Muscle of leg (tissue), 3 donors: ENCODE measurements at regions not wholly inside any gene's neighbourhood (a gene's known extent, or its start where the extent isn't known, plus 50 kb on each side); places are given as distances from the start of the nearest gene placed in this dataset.
"Not testable (repeated sequence)": the region's sequence is repeated elsewhere in the genome, so short reads cannot be mapped to it uniquely, and the experiment has no call there.

Experiments used
- DNase-seq: peaks from one replicate; pipeline ENCODE4 v3.0.0; 2013
- H3K27ac ChIP-seq: one replicate; pipeline ENCODE4 v1.5.1; 2013; ENCODE audit warnings: mild to moderate bottlenecking, low read length, control low read depth
- H3K27me3 ChIP-seq: one replicate; pipeline ENCODE4 v1.6.1; 2013; ENCODE audit warnings: low read length; ENCODE audit not compliant: control insufficient read depth, insufficient read depth
- H3K36me3 ChIP-seq: one replicate; pipeline ENCODE4 v1.6.1; 2013; ENCODE audit warnings: low read length; ENCODE audit not compliant: control insufficient read depth, insufficient read depth
- H3K4me1 ChIP-seq: one replicate; pipeline ENCODE4 v1.6.1; 2013; ENCODE audit warnings: low read length; ENCODE audit not compliant: control insufficient read depth, insufficient read depth
- H3K4me3 ChIP-seq: one replicate; pipeline ENCODE4 v1.5.1; 2013; ENCODE audit warnings: low read length, control low read depth
- H3K9me3 ChIP-seq: replicated peaks from 2 replicates; pipeline ENCODE4 v1.6.1; 2013; ENCODE audit warnings: low read depth, low read length; ENCODE audit not compliant: control insufficient read depth
- WGBS: methylation state at CpG from one replicate; pipeline ENCODE4 v1.1.5; 2013; ENCODE audit warnings: missing lambda C conversion rate; ENCODE audit not compliant: insufficient coverage; 5-methylcytosine and 5-hydroxymethylcytosine counted together

DNA sequence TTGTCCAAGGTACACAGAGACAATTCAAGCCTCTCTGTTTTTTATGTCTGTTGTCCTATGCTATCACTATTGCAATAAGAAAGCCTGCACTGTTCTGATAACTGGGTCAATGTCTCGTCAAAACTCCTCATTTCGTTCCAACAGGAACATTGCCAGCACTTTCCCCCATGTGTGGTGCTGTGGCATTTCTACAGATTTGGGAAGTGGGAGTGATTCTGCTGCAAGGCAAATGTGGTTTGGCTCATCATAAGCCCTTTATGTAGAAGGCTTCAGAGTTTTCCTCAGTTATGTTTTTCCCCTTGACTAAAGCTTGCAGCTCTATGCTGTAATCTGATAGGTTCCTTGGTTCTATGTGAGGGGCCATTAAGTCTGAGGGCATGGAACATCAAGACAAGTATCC lies 324.1 kb upstream of the TCF4 start:
- H3K4me1 ChIP-seq, result peaks cover 4% of the 10 kb centered on the region
- H3K9me3 ChIP-seq, result no peaks in the 10 kb centered on the region
- no peak overlapping the region for H3K4me3 ChIP-seq
- no peaks in the 10 kb centered on the region for H3K27me3 ChIP-seq
- DNase-seq, result no peak
- no CpG with 5 or more reads among the region's 2 CpGs for WGBS
- H3K27ac ChIP-seq, result no peak overlapping the region
- no peaks in the 10 kb centered on the region for H3K36me3 ChIP-seq

DNA sequence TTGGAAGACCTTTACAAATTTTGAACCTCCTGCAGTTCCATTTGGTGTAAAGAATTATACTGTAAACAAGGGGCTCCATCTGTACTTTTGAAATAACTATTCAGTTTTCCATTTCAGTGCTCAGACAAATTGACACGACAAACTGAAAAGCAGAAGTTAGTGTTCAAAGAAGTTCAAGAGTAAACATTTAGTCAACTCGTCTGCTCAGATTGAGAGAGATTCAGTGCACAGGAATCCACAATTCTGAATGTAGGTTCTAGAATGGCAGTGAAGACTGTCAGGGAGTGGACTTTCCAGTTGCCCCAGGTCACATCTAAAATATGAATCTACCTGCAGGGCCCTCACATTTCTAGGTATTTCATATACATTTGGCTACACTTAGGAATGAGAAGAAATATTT lies 322.3 kb upstream of the TCF4 start:
- H3K36me3 ChIP-seq, result no peaks in the 10 kb centered on the region
- DNase-seq, result no peak
- peaks cover 4% of the 10 kb centered on the region for H3K4me1 ChIP-seq
- WGBS, result 100% methylated on average over 1 of the region's 2 CpGs
- H3K4me3 ChIP-seq, result no peak overlapping the region
- no peaks in the 10 kb centered on the region for H3K27me3 ChIP-seq
- no peak overlapping the region for H3K27ac ChIP-seq
- no peaks in the 10 kb centered on the region for H3K9me3 ChIP-seq

DNA sequence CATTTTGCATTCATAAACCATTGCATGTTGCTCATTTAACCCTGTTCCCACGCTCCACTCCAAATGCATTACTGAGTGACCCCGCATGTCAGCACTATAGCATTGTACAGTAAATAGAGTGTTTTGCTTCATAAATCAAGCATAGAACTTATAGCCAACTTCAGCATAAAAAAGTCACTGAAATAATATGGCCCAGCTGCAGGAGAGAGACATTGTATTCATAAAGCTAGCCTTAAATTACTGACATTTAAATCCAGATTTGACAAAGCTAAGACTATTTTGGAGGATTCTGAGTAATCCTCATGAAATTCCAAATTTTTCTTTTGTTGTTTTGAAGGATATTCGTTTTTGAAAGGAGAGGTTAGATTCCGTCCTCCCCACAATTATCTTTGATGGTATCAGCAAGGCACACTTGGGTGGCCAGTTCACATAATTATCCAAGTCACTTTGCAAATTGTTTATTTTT lies 320.9 kb upstream of the TCF4 start:
- Histone ChIP-seq H3K27ac (peak overlapping the region; percentile 81), H3K9me3 (no peaks in the 10 kb centered on the region), H3K36me3 (no peaks in the 10 kb centered on the region), H3K4me3 (no peak overlapping the region), H3K4me1 (peaks cover 4% of the 10 kb centered on the region), H3K27me3 (no peaks in the 10 kb centered on the region)
- peak; percentile 88 for DNase-seq
- no CpG with 5 or more reads among the region's 4 CpGs for WGBS

DNA sequence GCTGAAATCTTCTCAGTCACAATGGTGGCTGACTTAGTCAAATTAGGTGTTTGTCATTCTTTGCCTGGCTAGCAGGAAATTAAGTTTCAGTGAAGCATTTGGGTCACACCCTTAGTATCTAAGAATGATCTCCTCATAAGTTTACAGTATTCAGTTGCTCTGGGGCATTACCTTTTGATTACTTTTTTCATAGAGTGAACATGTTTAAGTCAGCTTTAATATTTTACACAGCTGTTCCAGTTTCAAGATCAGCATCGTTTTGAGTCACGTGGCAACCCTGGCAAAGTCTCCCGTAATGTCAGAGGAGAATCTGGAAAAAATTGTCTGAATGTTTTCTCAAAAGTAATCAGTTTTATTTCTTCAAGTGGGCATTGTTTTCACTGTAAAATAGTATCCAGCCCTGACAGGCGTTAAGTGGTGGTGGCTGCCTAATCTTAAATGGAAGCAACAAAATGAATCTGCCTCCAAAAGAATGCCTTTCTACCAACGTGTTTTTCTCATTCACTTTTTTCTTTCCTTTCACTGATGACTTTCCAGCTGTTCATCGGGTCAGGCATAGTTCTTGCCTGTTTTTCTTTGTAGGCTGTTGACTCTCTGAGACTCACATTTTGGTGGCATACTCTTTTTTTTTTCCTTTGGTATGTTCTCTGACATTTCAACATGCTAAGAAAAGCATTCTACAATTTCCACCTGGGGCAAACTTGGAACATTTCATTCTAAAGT lies 319.6 kb upstream of the TCF4 start:
- Histone ChIP-seq H3K27me3 (no peaks in the 10 kb centered on the region), H3K9me3 (no peaks in the 10 kb centered on the region), H3K4me1 (peaks cover 4% of the 10 kb centered on the region), H3K27ac (peak overlapping the region; percentile 81), H3K36me3 (no peaks in the 10 kb centered on the region), H3K4me3 (no peak overlapping the region)
- DNase-seq, result peak; percentile 92
- 0% methylated on average over 1 of the region's 6 CpGs for WGBS

DNA sequence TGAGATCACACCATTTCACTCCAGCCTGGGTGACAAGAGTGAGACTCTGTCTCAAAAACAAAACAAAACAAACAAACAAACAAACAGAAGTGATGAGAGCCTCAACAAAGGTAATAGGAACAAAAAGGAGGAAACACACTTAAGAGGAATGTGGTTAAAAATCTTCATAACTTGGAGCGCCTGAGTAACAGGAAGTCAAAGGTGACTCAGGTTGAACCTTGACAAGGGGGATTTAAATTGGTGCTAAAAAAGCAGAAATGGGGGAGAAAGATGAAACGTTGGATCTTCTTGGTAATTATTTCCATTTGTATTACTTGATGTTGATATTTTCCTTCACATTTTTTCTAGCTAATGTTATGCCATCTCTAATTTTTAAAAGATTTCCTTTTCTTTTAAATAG lies 318.5 kb upstream of the TCF4 start:
- peaks cover 4% of the 10 kb centered on the region for H3K4me1 ChIP-seq
- 82% methylated on average over 1 of the region's 2 CpGs for WGBS
- H3K4me3 ChIP-seq, result no peak overlapping the region
- DNase-seq, result no peak
- H3K9me3 ChIP-seq, result no peaks in the 10 kb centered on the region
- H3K36me3 ChIP-seq, result no peaks in the 10 kb centered on the region
- H3K27me3 ChIP-seq, result no peaks in the 10 kb centered on the region
- H3K27ac ChIP-seq, result no peak overlapping the region

DNA sequence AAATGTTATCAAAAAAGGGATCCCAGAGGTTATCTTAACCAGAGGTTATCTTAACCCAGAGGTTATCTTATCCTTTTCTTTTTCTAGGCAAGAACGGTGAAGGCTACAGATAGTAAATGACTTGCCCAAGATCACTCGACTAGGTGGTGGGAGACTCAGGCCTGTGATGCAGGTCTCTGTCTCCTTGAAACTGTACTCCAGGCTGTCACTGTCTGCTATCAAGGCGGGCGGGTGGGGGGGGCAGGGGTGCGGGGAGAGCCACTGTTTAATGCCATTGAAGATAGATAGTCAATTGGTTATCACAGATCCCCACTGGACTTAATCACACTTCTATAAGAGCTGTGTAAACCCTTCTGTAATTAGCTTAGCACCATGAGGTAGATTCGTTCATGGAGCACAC lies 315.9 kb upstream of the TCF4 start:
- no peak for DNase-seq
- no peak overlapping the region for H3K4me3 ChIP-seq
- H3K36me3 ChIP-seq, result no peaks in the 10 kb centered on the region
- no peaks in the 10 kb centered on the region for H3K9me3 ChIP-seq
- peaks cover 3% of the 10 kb centered on the region for H3K4me1 ChIP-seq
- no CpG with 5 or more reads among the region's 6 CpGs for WGBS
- H3K27me3 ChIP-seq, result no peaks in the 10 kb centered on the region
- no peak overlapping the region for H3K27ac ChIP-seq

DNA sequence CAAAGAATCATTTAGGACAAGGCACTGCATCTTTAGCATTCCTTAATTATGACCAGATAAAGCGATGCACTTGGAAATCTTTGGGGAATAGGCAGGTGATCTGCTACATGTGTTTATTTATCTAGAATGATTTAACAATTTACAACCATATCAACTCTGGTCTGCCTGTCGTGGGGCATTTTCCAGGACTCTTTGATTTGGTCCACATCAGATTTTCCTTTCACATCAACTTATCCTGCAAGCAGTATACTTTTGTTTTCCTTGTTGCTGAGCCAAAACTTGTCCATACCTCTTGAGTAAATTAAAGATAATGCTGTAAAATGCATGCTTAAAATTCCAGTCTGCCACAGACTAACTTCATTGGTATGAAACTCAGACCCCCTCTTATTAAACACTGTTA lies 312.4 kb upstream of the TCF4 start:
- no peak overlapping the region for H3K27ac ChIP-seq
- no peaks in the 10 kb centered on the region for H3K36me3 ChIP-seq
- H3K4me1 ChIP-seq, result no peaks in the 10 kb centered on the region
- H3K27me3 ChIP-seq, result no peaks in the 10 kb centered on the region
- no peaks in the 10 kb centered on the region for H3K9me3 ChIP-seq
- no peak overlapping the region for H3K4me3 ChIP-seq
- no peak for DNase-seq
- no CpG with 5 or more reads among the region's 2 CpGs for WGBS

DNA sequence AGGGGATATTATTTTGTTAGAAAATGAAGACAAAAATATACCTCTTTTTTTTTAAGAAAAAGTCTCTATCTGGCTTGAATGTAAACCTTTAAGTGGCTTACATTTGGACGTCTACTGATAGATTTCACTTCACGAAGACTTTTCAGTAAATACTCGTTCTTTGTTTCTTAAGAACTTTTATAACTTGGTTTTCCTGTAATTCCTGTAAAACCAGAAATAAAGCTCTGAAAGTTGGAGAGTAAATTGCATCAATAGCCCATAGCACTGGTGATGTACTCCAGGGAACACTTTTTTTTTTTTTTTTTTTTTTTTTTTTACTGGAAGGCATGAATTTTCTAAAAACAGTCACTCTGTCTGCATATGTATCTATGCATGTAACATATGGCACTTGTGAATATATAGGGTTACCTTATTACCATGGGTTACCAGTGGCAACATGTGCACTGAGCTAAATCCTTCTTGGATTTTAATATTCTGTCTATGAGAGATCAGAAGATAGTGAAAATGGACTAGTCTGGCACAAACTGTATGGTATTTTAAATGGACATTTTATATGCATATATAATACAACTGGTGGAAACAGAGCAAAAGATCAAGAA lies 309.2 kb upstream of the TCF4 start:
- H3K4me3 ChIP-seq, result no peak overlapping the region
- no peaks in the 10 kb centered on the region for H3K4me1 ChIP-seq
- no CpG with 5 or more reads among the region's 3 CpGs for WGBS
- H3K27ac ChIP-seq, result no peak overlapping the region
- no peaks in the 10 kb centered on the region for H3K36me3 ChIP-seq
- no peak for DNase-seq
- no peaks in the 10 kb centered on the region for H3K27me3 ChIP-seq
- no peaks in the 10 kb centered on the region for H3K9me3 ChIP-seq

DNA sequence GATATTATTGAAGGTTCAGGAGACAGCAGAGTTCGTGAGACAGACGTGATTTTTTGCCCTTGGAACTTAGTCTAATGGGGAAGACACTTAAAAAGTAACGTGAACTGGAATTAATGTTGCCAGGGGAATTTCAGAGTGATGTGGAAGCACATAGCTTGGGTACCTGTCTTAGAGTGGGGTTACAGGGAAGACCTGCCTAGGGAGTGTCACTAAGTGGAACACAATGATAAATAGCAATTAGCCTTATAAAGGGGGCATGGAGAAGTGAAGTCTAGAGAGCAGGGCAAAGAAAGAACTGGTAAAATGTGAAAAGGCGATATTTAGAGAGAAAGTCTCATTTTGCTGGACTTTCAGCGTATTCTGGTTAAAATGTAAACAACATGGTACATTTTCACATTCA lies 306.0 kb upstream of the TCF4 start:
- WGBS, result 93% methylated on average over 3 of the region's 5 CpGs
- no peak overlapping the region for H3K27ac ChIP-seq
- no peaks in the 10 kb centered on the region for H3K9me3 ChIP-seq
- no peak overlapping the region for H3K4me3 ChIP-seq
- DNase-seq, result no peak
- H3K27me3 ChIP-seq, result no peaks in the 10 kb centered on the region
- no peaks in the 10 kb centered on the region for H3K36me3 ChIP-seq
- H3K4me1 ChIP-seq, result no peaks in the 10 kb centered on the region

DNA sequence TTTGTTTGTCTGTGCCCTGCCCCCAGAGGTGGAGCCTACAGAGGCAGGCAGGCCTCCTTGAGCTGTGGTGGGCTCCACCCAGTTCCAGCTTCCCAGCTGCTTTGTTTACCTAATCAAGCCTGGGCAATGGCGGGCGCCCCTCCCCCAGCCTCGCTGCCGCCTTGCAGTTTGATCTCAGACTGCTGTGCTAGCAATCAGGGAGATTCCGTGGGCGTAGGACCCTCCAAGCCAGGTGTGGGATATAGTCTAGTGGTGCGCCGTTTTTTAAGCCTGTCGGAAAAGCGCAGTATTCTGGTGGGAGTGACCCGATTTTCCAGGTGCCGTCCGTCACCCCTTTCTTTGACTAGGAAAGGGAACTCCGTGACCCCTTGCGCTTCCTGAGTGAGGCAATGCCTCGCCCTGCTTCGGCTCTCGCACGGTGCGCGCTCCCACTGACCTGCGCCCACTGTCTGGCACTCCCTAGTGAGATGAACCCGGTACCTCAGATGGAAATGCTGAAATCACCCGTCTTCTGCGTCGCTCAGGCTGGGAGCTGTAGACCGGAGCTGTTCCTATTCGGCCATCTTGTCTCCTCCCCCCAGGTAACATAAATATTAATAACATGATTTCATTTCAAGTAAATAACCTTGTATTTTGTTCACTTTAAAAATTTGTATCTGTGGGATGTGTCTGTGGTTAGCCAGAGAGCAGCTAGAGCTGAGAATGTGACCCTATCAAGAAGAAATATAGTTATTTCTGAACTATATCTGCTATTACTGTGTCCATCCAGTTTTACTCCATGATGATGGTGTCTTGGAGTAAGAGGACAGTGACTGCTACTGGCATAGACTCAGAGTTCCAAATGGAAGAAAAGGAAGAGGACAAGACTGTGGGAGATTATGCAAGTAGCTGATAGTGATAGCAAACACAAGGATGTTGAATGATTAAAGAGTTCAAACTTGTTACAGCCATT lies 305.1 kb upstream of the TCF4 start:
- WGBS, result 93% methylated on average over 21 of the region's 28 CpGs
- H3K36me3 ChIP-seq, H3K4me1 ChIP-seq, H3K27ac ChIP-seq, DNase-seq, H3K9me3 ChIP-seq, H3K4me3 ChIP-seq, H3K27me3 ChIP-seq: not testable (repeated sequence)
